GM12874 (cell line): ENCODE measurements at regions not wholly inside any gene's neighbourhood (a gene's known extent, or its start where the extent isn't known, plus 50 kb on each side); places are given as distances from the start of the nearest gene placed in this dataset.

Experiments used
- CTCF ChIP-seq: IDR thresholded peaks from 2 replicates; pipeline ENCODE4 v1.5.1; 2011; ENCODE audit warnings: low read depth, mild to moderate bottlenecking, control low read depth, low read length, moderate library complexity; ENCODE audit not compliant: insufficient read depth

- no peak for TF ChIP-seq CTCF
Measured at GRCh38 chr15:48010316-48010715, 110.5 kb upstream of the SLC24A5 start.

GRCh38 chr15:48012191-48012590, 108.6 kb upstream of the SLC24A5 start:
- TF ChIP-seq CTCF, result no peak

GRCh38 chr15:48016865-48017264, 103.9 kb upstream of the SLC24A5 start:
- no peak for TF ChIP-seq CTCF

- no peak for TF ChIP-seq CTCF
Measured at GRCh38 chr15:48017747-48018146, 103.0 kb upstream of the SLC24A5 start.

GRCh38 chr15:48020166-48020565, 100.6 kb upstream of the SLC24A5 start:
- no peak for TF ChIP-seq CTCF

- TF ChIP-seq CTCF, result no peak
Measured at GRCh38 chr15:48021336-48022086, 99.3 kb upstream of the SLC24A5 start.

- no peak for TF ChIP-seq CTCF
Measured at GRCh38 chr15:48025118-48025517, 95.7 kb upstream of the SLC24A5 start.
